GM18502 (cell line): ENCODE measurements at regions not wholly inside any gene's neighbourhood (a gene's known extent, or its start where the extent isn't known, plus 50 kb on each side); places are given as distances from the start of the nearest gene placed in this dataset.
"Not testable (repeated sequence)": the region's sequence is repeated elsewhere in the genome, so short reads cannot be mapped to it uniquely, and the experiment has no call there.

ENCODE experiments used
- ATAC-seq: cut with Tn5 transposase; IDR thresholded peaks from one replicate; pipeline ENCODE4 v1.9.1; 2021; ENCODE audit warnings: mild to moderate bottlenecking; ENCODE audit not compliant: unreplicated experiment, poor library complexity

DNA sequence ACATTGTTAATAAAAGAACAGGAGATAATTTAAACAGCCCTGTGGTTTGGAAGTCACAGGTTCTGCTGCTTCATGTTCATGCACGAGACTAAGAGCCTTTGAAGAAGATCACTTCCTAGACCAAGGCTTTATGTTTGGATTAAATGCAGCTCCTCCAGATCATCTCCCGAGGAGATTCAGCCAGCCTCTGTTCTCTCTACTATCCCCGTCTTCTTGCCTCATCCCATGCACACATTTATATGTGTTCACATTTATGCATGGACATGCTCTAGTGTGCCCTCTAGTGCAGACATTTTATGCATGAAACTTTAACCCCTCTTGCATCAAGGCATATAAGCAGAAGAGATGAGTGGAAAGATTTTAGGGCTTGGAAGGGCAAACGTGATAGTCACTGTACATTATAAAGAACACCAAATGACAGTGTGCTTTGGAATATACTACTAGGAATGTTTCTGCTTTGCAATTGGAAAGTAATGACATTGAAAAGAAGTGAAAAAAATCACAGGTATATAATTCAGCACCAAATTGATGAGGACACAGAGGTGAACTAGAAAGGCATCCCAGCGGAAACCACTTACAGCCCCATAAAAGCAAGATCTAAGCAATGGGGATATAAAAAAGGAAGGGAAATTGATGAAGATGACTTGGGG lies 271.5 kb upstream of the PLGLB2 start:
- not testable (repeated sequence) for ATAC-seq

DNA sequence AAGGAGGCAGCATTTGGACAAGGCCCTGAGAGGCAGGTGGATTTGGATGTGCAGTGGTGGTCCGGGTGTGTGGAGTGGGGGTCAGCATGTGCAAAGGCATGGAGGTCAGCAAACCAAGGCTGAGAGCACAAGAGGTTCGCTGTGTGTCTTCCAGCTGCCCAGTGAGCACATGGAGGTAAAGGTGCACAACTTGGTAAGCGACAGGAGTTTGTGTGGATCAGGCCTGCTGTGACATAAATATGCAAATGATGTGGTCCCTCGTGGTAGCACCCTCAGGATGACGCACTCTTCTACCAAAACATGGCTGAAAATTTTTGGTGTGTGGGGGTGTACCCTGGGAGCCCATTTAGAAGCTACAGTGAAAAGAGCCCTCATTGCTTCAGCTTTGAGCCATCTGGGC lies 271.0 kb upstream of the PLGLB2 start:
- ATAC-seq, result not testable (repeated sequence)

- ATAC-seq, result not testable (repeated sequence)
These were observed 270.0 kb upstream of the PLGLB2 start for GRCh38 chr2:87477669-87478428.

- not testable (repeated sequence) for ATAC-seq
These were observed 269.0 kb upstream of the PLGLB2 start for GRCh38 chr2:87478911-87479310.

DNA sequence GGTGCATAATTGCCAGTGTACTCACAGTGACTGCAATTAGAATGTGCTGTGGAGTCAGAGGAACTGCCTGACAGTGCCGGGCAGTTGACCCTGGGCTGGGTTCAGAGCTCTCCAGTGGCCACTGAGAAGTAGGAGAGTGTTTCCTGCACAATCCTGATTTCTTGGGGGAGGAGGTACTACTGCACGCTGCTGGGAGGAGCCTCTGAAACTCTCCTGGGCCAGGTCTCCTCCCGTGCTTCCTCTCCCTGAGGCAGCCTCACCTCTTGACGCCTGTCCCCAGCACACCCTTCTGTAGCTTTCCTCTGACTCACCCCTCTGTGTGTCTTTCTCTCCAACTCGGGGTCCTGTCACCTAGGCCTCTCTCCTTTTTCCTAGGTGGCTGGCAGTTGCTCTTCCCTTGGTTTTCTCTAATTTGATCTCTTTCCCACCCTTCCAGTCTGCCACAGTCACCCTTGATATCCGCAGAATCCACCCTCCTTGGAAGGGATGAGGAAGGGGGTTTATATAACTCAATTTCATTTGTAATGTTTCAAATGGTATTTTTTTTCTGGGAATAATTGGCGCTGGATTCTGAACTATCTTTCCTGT lies 264.7 kb upstream of the PLGLB2 start:
- not testable (repeated sequence) for ATAC-seq

- not testable (repeated sequence) for ATAC-seq
These were observed 263.5 kb upstream of the PLGLB2 start for GRCh38 chr2:87484363-87484762.

- ATAC-seq, result not testable (repeated sequence)
These were observed 262.4 kb upstream of the PLGLB2 start for GRCh38 chr2:87485455-87485854.

- ATAC-seq, result peak; percentile 91
These were observed 262.0 kb upstream of the PLGLB2 start for GRCh38 chr2:87485884-87486283.

- ATAC-seq, result peak; percentile 1
These were observed 261.5 kb upstream of the PLGLB2 start for GRCh38 chr2:87486413-87486812.

- not testable (repeated sequence) for ATAC-seq
These were observed 259.9 kb upstream of the PLGLB2 start for GRCh38 chr2:87488021-87488420.

GRCh38 chr2:87488991-87489390 lies 258.9 kb upstream of the PLGLB2 start:
- not testable (repeated sequence) for ATAC-seq

DNA sequence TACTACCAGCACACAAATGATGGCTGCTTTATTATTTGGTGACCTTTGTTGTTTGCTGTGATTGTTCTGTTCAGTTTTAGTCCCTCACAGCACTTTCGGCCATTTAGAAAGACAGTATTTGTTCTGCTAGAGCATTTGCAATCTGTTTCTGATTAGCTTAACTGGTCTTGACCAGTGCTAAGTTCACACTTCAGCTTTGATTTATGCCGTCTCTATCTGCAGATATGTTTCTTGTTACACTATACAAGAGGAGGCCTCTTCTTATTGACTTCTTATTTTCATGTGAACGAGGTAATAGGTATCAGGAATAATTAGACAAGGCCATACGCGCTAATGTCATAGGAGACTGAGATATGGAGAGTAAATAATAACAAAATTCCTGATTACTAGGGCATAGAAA lies 253.0 kb upstream of the PLGLB2 start:
- ATAC-seq, result not testable (repeated sequence)

- not testable (repeated sequence) for ATAC-seq
These were observed 252.4 kb upstream of the PLGLB2 start for GRCh38 chr2:87495455-87495854.

DNA sequence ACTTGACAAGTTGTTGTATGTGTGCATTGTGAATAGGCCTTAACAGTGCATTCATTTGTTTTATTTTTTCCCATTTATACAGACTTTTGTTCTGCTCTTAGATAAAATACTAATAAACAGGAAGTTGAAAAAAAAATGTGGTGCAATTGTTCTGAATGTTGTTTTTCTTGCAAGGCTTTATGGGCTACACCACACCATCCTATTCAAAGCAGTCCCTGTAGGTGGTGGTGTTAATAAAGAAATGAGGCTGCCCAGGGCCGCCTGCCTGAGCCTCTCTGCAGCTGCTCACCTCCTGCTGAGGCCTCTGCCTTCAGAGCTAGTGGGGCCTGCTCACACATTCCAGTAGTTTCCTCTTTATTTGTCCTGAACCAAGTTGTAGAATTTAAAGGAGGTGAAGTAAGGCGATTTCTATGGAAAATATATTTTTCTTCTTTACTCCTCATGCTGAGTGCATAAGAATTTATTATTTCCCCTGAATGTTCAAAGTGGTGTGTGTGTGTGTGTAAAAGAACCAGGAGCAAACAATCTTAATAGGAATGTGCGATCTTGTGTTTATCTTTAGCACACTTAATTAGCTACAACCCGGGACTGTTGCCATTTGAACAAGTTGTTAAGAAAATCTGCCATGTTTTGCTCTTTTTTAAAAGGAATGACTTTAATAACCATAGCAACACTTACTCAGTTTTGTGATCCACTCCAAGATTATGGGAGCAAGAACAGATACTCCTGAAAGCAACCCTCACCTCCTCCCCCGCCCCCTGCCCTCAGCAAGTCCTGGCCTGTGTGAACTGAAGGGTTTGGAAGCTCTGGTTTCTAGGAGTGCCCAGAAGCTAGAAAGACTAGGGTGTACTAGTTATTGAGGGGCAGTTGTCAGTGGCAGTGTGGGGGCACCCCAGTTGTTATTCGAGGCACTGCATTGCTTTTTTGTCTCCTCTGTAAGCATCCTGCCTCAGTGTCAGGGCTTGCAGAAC lies 251.6 kb upstream of the PLGLB2 start:
- peak; percentile 81 for ATAC-seq

DNA sequence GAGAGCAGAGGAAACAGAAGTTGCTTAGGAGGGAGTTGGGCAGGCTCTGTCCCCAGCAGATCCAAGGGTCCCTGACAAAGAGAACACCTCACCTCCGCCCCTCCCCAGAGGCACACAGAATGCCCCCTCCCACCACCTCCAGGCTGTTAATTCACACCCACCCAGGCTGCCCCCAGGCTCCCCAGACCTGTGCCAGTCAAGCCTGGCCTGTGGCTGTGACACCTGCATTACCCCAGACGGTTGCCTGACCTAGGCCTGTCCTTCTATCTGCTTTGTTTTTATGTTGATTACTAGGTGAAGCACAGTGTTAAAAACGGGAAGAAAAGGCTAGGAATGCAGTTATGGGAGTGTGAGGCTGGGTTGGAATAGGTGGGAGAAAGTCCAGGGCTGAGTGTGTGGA lies 250.8 kb upstream of the PLGLB2 start:
- not testable (repeated sequence) for ATAC-seq

GRCh38 chr2:87497700-87498099 lies 250.2 kb upstream of the PLGLB2 start:
- peak; percentile 7 for ATAC-seq

GRCh38 chr2:87498169-87498853 lies 249.6 kb upstream of the PLGLB2 start:
- ATAC-seq, result peak; percentile 71

DNA sequence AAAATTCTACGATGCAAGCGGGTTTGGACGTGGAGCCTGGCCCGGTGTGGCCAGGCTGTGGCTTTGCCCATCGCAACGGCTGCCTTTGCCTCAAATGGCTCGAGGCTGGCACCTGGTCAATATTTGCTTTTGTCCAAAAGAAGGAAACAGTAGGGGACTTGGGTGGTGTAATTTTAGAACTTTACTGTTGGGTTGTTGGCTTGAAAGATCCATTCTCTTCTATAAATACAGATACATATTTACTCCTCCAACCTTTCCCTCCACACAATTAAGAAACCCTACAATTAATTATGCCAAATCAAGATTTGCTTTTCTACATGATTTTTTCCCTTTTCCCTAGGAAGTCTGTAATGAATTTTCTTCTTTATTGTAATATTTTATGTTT lies 249.0 kb upstream of the PLGLB2 start:
- ATAC-seq, result not testable (repeated sequence)

- ATAC-seq, result not testable (repeated sequence)
These were observed 248.0 kb upstream of the PLGLB2 start for GRCh38 chr2:87499860-87500259.

DNA sequence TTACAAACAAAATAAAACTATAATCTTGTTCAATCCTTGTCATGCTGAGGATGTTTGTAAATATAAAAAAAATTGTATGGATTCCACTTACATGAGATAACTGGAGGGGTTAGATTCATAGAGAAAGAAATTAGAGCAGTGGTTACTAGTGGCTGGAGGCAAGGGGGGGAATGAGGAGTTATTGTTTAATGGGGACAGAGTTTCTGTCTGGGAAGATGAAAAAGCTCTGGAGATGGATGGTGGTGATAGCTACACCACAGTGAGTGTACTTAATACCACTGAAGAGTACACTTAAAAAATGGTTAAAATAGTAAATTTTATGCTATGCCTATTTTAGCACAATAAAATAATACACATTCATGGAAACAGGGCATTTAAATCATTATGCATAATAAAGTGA lies 247.5 kb upstream of the PLGLB2 start:
- not testable (repeated sequence) for ATAC-seq
